Neural crest cell (in vitro differentiated cells): ENCODE measurements at regions not wholly inside any gene's neighbourhood (a gene's known extent, or its start where the extent isn't known, plus 50 kb on each side); places are given as distances from the start of the nearest gene placed in this dataset.
"Not testable (repeated sequence)": the region's sequence is repeated elsewhere in the genome, so short reads cannot be mapped to it uniquely, and the experiment has no call there.

ENCODE experiments used
- DNase-seq: peaks from one replicate; pipeline ENCODE4 v3.0.0; 2021; ENCODE audit warnings: low read depth, mixed read lengths, low spot score
- H3K27ac Mint-ChIP-seq: one replicate; pipeline ENCODE4 v1.8.0; 2021; ENCODE audit warnings: mild to moderate bottlenecking, mixed read lengths; ENCODE audit not compliant: unreplicated experiment
- H3K27me3 Mint-ChIP-seq: 2 replicates; pipeline ENCODE4 v1.8.0; 2021; ENCODE audit warnings: low read depth, mild to moderate bottlenecking, mixed read lengths
- H3K36me3 Mint-ChIP-seq: 2 replicates; pipeline ENCODE4 v1.8.0; 2021; ENCODE audit warnings: low read depth, mild to moderate bottlenecking, mixed read lengths
- H3K4me1 Mint-ChIP-seq: 2 replicates; pipeline ENCODE4 v1.8.0; 2021; ENCODE audit warnings: mixed read lengths
- H3K4me3 Mint-ChIP-seq: one replicate; pipeline ENCODE4 v1.8.0; 2021; ENCODE audit warnings: mild to moderate bottlenecking, mixed read lengths
- H3K9me3 Mint-ChIP-seq: 2 replicates; pipeline ENCODE4 v1.8.0; 2021; ENCODE audit warnings: mixed read lengths
- CTCF ChIP-seq: fragments of 200-600 bp; sonication (generic); conservative IDR thresholded peaks from 2 replicates; pipeline ENCODE4 v1.5.0; 2021; ENCODE audit warnings: antibody characterized with exemption, mild to moderate bottlenecking

GRCh38 chr6:50962213-50962759, 143.6 kb downstream of the TFAP2B start:
- Mint-ChIP-seq H3K9me3 (no peaks in the 10 kb centered on the region), H3K27me3 (no peaks in the 10 kb centered on the region), H3K4me1 (no peaks in the 10 kb centered on the region), H3K4me3 (no peak overlapping the region), H3K27ac (no peak overlapping the region), H3K36me3 (no peaks in the 10 kb centered on the region)
- no peak for DNase-seq
- no peak for TF ChIP-seq CTCF

DNA sequence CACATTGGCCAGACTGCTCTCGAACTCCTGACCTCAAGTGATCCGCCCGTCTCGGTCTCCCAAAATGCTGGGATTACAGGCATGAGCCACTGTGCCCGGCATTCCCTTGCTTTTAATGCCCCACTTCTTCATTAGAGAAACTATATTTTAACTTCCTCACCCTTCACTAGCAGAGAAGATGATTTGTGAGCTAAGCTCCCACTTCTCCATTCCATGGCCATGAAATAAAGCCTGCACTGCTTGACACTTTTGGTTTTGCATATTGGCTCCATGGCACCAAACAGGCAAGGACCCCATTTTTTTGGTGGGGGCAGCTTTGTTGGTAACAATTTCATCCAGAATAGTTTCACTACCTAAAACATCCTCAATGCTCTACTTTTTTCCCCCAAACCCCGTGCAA, 145.3 kb downstream of the TFAP2B start:
- Mint-ChIP-seq H3K4me3 (no peak overlapping the region), H3K9me3 (no peaks in the 10 kb centered on the region), H3K27ac (no peak overlapping the region), H3K36me3 (no peaks in the 10 kb centered on the region), H3K4me1 (no peaks in the 10 kb centered on the region), H3K27me3 (no peaks in the 10 kb centered on the region)
- DNase-seq, result no peak
- TF ChIP-seq CTCF, result no peak

DNA sequence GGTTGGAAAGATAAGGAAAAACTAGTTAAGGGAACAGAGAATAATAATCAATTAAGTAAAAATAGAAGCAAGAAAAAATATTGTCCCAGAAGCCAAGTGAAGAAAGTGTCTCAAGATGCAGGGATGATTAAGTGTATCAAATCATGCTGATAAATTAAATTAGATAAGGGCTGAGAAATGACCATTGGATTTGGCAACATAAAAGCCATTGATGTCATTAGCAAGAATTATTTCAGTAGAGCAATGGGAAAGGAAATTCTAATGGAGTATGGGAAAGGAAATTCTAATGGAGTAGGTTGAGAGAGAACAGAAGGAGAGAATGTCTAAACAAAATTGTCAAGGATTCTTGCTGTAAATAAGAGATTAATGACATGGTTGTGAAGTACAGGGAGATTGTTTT, 146.8 kb downstream of the TFAP2B start:
- H3K36me3 Mint-ChIP-seq, result no peaks in the 10 kb centered on the region
- no peaks in the 10 kb centered on the region for H3K9me3 Mint-ChIP-seq
- H3K27ac Mint-ChIP-seq, result no peak overlapping the region
- H3K27me3 Mint-ChIP-seq, result no peaks in the 10 kb centered on the region
- no peak overlapping the region for H3K4me3 Mint-ChIP-seq
- no peak for DNase-seq
- no peaks in the 10 kb centered on the region for H3K4me1 Mint-ChIP-seq
- no peak for TF ChIP-seq CTCF

- no peak for TF ChIP-seq CTCF
- Mint-ChIP-seq H3K4me1 (no peaks in the 10 kb centered on the region), H3K4me3 (no peak overlapping the region), H3K36me3 (no peaks in the 10 kb centered on the region), H3K9me3 (no peaks in the 10 kb centered on the region), H3K27me3 (no peaks in the 10 kb centered on the region), H3K27ac (no peak overlapping the region)
- no peak for DNase-seq
Observed at GRCh38 chr6:50966532-50966931, 147.9 kb downstream of the TFAP2B start.

DNA sequence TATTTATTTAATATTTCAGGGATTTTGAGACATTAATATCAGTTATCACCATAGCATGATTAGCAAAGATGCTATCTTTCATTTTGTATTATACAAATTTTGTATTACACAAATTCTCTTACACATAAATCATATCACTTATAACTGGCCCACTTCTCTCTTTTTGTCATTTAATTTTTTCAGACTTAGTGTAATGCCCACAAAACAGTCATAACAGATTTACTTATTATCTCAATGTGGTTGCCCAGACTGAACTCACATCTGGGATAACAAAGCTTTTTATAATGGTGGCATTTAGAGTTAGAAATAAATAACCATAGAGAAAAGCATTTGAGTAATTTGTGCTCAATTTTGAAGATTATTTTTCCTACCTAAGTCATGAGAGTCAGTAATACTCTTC, 148.3 kb downstream of the TFAP2B start:
- Mint-ChIP-seq H3K4me3 (no peak overlapping the region), H3K36me3 (no peaks in the 10 kb centered on the region), H3K27me3 (no peaks in the 10 kb centered on the region), H3K4me1 (no peaks in the 10 kb centered on the region), H3K27ac (no peak overlapping the region), H3K9me3 (no peaks in the 10 kb centered on the region)
- no peak for DNase-seq
- no peak for TF ChIP-seq CTCF

GRCh38 chr6:50968246-50968645, 149.6 kb downstream of the TFAP2B start:
- not testable (repeated sequence) for H3K27ac Mint-ChIP-seq, DNase-seq, H3K9me3 Mint-ChIP-seq, H3K36me3 Mint-ChIP-seq, H3K27me3 Mint-ChIP-seq, H3K4me1 Mint-ChIP-seq, H3K4me3 Mint-ChIP-seq
